ENCODE measurements at regions not wholly inside any gene's neighbourhood (a gene's known extent, or its start where the extent isn't known, plus 50 kb on each side); places are given as distances from the start of the nearest gene placed in this dataset.

- no peak overlapping the region for H3K9ac ChIP-seq
- TF ChIP-seq TEAD4 (IDR thresholded peaks at IDR 0.05; ENCODE audit: borderline replicate concordance, insufficient read depth) (no peak), POLR2AphosphoS5 (IDR thresholded peaks at IDR 0.05; ENCODE audit: low read depth, low read length) (no peak), EP300 (IDR thresholded peaks at IDR 0.05; ENCODE audit: borderline replicate concordance in 1 of 2, low read depth in 1 of 2, low read length in 1 of 2) (no peak), EZH2phosphoT487 (IDR thresholded peaks at IDR 0.05; ENCODE audit: borderline replicate concordance, low read depth) (no peak), ZBTB33 (IDR thresholded peaks at IDR 0.05; ENCODE audit: borderline replicate concordance, low read depth) (no peak), RFX5 (IDR thresholded peaks at IDR 0.05; ENCODE audit: low read length) (no peak), TCF12 (IDR thresholded peaks at IDR 0.05) (no peak), MEF2A (IDR thresholded peaks at IDR 0.05; ENCODE audit: borderline replicate concordance, low read depth) (no peak)
- no peaks in the 10 kb centered on the region for H3F3A ChIP-seq (replicated peaks; ENCODE audit: insufficient read depth)
- no peak overlapping the region for H2AFZ ChIP-seq (ENCODE audit: low read depth)
- H3K4me3 ChIP-seq (ENCODE audit: low read depth in 2 of 2, low read length in 1 of 2) = no peak overlapping the region
- H3K9me3 ChIP-seq = no peaks in the 10 kb centered on the region
- no peaks in the 10 kb centered on the region for H3K9me2 ChIP-seq
- no peak overlapping the region for H3K4me2 ChIP-seq
- no peaks in the 10 kb centered on the region for H3K36me3 ChIP-seq (replicated peaks in 1 of 2; ENCODE audit: control insufficient read depth in 1 of 2, insufficient read depth in 2 of 2, low read length in 1 of 2)
- no peak for DNase-seq
- no peaks in the 10 kb centered on the region for H4K20me1 ChIP-seq (ENCODE audit: insufficient read depth)
- ChIA-PET POLR2A (no interaction called here), CTCF (interaction anchor here (16.6 kb wide), 1 partner anchor 285 kb away, joined by 395 read pairs; no protein-coding TSS in a partner anchor)
- H3K79me2 ChIP-seq (ENCODE audit: insufficient read depth) = no peaks in the 10 kb centered on the region
- peaks cover 4 to 7% of the 10 kb centered on the region in 2 experiments; a peak in 2 of 4 replicates for H3K4me1 ChIP-seq (ENCODE audit: control insufficient read depth in 1 of 2, insufficient read depth in 2 of 2, low read depth in 1 of 2, low read length in 1 of 2)
- no peak overlapping the region for H3K27ac ChIP-seq (ENCODE audit: low read depth in 2 of 2, low read length in 1 of 2)
- H3K27me3 ChIP-seq (ENCODE audit: insufficient read depth) = no peaks in the 10 kb centered on the region
- WGBS (ENCODE audit: low lambda C conversion rate) = 94% methylated on average over 7 of the region's 7 CpGs
Observed at GRCh38 chr7:106180721-106181120, 68.6 kb upstream of the SYPL1 start.

- peaks cover 4 to 7% of the 10 kb centered on the region in 2 experiments; a peak in 2 of 4 replicates for H3K4me1 ChIP-seq (ENCODE audit: control insufficient read depth in 1 of 2, insufficient read depth in 2 of 2, low read depth in 1 of 2, low read length in 1 of 2)
- peak overlapping the region; percentile 7; the same call in 1 of the 2 replicates for H2AFZ ChIP-seq (ENCODE audit: low read depth)
- H3K9me3 ChIP-seq = no peaks in the 10 kb centered on the region
- no peak for DNase-seq
- no peaks in the 10 kb centered on the region for H3K79me2 ChIP-seq (ENCODE audit: insufficient read depth)
- 69% methylated on average over 3 of the region's 4 CpGs for WGBS (ENCODE audit: low lambda C conversion rate)
- H3K4me2 ChIP-seq = no peak overlapping the region
- H3K9me2 ChIP-seq = no peaks in the 10 kb centered on the region
- no peaks in the 10 kb centered on the region for H3F3A ChIP-seq (replicated peaks; ENCODE audit: insufficient read depth)
- no peak overlapping the region for H3K9ac ChIP-seq
- no peak overlapping the region for H3K4me3 ChIP-seq (ENCODE audit: low read depth in 2 of 2, low read length in 1 of 2)
- no peaks in the 10 kb centered on the region for H3K27me3 ChIP-seq (ENCODE audit: insufficient read depth)
- POLR2A ChIA-PET = no interaction called here
- CTCF ChIA-PET = interaction anchor here (0.7 to 16.6 kb wide), 8 partner anchors 12 to 968 kb away, joined by 3 to 395 read pairs (median 6); partner anchors contain the start of gene CCDC71L
- no peaks in the 10 kb centered on the region for H4K20me1 ChIP-seq (ENCODE audit: insufficient read depth)
- H3K36me3 ChIP-seq (replicated peaks in 1 of 2; ENCODE audit: control insufficient read depth in 1 of 2, insufficient read depth in 2 of 2, low read length in 1 of 2) = no peaks in the 10 kb centered on the region
- TF ChIP-seq RFX5 (IDR thresholded peaks at IDR 0.05; ENCODE audit: low read length) (no peak), TEAD4 (IDR thresholded peaks at IDR 0.05; ENCODE audit: borderline replicate concordance, insufficient read depth) (no peak), MXI1 (IDR thresholded peaks at IDR 0.05; ENCODE audit: low read depth, low read length) (no peak), MAX (IDR thresholded peaks at IDR 0.05; ENCODE audit: low read depth) (no peak), RXRA (IDR thresholded peaks at IDR 0.05; ENCODE audit: borderline replicate concordance, low read depth) (no peak), ZBTB33 (IDR thresholded peaks at IDR 0.05; ENCODE audit: borderline replicate concordance, low read depth) (no peak), FOSL2 (IDR thresholded peaks at IDR 0.05; ENCODE audit: borderline replicate concordance, low read depth) (no peak), TAF1 (IDR thresholded peaks at IDR 0.05; ENCODE audit: borderline replicate concordance, low read depth, low read length) (no peak), RAD21 (IDR thresholded peaks at IDR 0.05; ENCODE audit: low read length) (no peak), EZH2phosphoT487 (IDR thresholded peaks at IDR 0.05; ENCODE audit: borderline replicate concordance, low read depth) (no peak), NRF1 (IDR thresholded peaks at IDR 0.05; ENCODE audit: low read depth, low read length) (no peak), YY1 (IDR thresholded peaks at IDR 0.05; ENCODE audit: low read depth) (no peak), MEF2A (IDR thresholded peaks at IDR 0.05; ENCODE audit: borderline replicate concordance, low read depth) (no peak)
- no peak overlapping the region for H3K27ac ChIP-seq (ENCODE audit: low read depth in 2 of 2, low read length in 1 of 2)
Observed at GRCh38 chr7:106179256-106179655, 67.1 kb upstream of the SYPL1 start.
